Activated B cell treated with CpG ODN at 0.5 μM for 24 hours (primary cell): ENCODE measurements at regions not wholly inside any gene's neighbourhood (a gene's known extent, or its start where the extent isn't known, plus 50 kb on each side); places are given as distances from the start of the nearest gene placed in this dataset.

Source experiments
- ATAC-seq: fragments of 200-7000 bp; cut with Tn5 transposase; one replicate; pipeline ENCODE4 v1.10.0; 2021; ENCODE audit warnings: low read depth, mild to moderate bottlenecking, moderate library complexity
- CTCF ChIA-PET: fragments of 350-600 bp; sonication (Branson Sonifier 250); formaldehyde crosslinking; loops from one replicate; lab custom pipeline; 2021; ENCODE audit warnings: antibody characterized with exemption; lab: Charles Lee
- POLR2A ChIA-PET: fragments of 350-600 bp; sonication (Branson Sonifier 250); formaldehyde crosslinking; loops from one replicate; lab custom pipeline; 2021; ENCODE audit warnings: antibody characterized with exemption; lab: Charles Lee
- DNase-seq: peaks from one replicate; pipeline ENCODE4 v3.0.0; 2022
- H3K27ac Mint-ChIP-seq: one replicate; pipeline ENCODE4 v1.8.0; 2020; ENCODE audit warnings: mixed read lengths
- H3K27me3 Mint-ChIP-seq: one replicate; pipeline ENCODE4 v1.8.0; 2021; ENCODE audit warnings: mixed read lengths
- H3K36me3 Mint-ChIP-seq: one replicate; pipeline ENCODE4 v1.8.0; 2021; ENCODE audit warnings: low read depth, mixed read lengths
- H3K4me1 Mint-ChIP-seq: one replicate; pipeline ENCODE4 v1.8.0; 2021; ENCODE audit warnings: mixed read lengths
- H3K4me3 Mint-ChIP-seq: one replicate; pipeline ENCODE4 v1.8.0; 2020; ENCODE audit warnings: mild to moderate bottlenecking, mixed read lengths
- H3K9me3 Mint-ChIP-seq: one replicate; pipeline ENCODE4 v1.8.0; 2020; ENCODE audit warnings: mixed read lengths
- intact Hi-C: fragments of 100-400 bp; cut with micrococcal nuclease; formaldehyde crosslinking; loops from one replicate; pipeline ENCODE4 v1.15.1; 2024
- TF ChIP-seq, protein P1 (sequence below): fragments of 200-600 bp; IDR thresholded peaks from one replicate; pipeline ENCODE4 v1.8.0; 2022; ENCODE audit warnings: antibody characterized with exemption, mild to moderate bottlenecking

DNA sequence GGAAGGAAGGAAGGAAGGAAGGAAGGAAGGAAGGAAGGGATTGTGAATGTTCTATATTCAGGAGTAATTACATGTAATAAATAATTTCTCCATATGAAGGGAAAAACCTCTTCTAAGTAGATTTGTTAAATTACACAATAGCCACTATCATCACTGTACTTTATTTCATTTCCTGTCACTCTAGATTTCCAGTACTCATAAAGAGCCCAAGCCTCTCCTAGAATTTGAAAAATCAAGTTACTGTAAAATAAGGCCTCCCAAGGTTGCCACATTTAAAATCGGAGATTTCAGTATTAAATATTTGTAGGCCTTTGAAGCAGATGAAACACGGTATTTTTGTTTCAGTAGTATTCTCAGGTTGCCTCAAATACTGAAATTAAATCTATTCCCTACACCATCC lies 499.0 kb downstream of the CDH10 start:
- peaks cover 7% of the 10 kb centered on the region for H3K9me3 Mint-ChIP-seq
- intact Hi-C loops, result no loop called here
- H3K4me3 Mint-ChIP-seq, result no peak overlapping the region
- ChIA-PET POLR2A (no interaction called here), CTCF (no interaction called here)
- no peak overlapping the region for H3K27ac Mint-ChIP-seq
- no peaks in the 10 kb centered on the region for H3K36me3 Mint-ChIP-seq
- H3K4me1 Mint-ChIP-seq, result no peaks in the 10 kb centered on the region
- H3K27me3 Mint-ChIP-seq, result no peaks in the 10 kb centered on the region
- ATAC-seq, result no peak
- TF ChIP-seq, protein P1, sequence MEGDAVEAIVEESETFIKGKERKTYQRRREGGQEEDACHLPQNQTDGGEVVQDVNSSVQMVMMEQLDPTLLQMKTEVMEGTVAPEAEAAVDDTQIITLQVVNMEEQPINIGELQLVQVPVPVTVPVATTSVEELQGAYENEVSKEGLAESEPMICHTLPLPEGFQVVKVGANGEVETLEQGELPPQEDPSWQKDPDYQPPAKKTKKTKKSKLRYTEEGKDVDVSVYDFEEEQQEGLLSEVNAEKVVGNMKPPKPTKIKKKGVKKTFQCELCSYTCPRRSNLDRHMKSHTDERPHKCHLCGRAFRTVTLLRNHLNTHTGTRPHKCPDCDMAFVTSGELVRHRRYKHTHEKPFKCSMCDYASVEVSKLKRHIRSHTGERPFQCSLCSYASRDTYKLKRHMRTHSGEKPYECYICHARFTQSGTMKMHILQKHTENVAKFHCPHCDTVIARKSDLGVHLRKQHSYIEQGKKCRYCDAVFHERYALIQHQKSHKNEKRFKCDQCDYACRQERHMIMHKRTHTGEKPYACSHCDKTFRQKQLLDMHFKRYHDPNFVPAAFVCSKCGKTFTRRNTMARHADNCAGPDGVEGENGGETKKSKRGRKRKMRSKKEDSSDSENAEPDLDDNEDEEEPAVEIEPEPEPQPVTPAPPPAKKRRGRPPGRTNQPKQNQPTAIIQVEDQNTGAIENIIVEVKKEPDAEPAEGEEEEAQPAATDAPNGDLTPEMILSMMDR, result no peak
- DNase-seq, result no peak

DNA sequence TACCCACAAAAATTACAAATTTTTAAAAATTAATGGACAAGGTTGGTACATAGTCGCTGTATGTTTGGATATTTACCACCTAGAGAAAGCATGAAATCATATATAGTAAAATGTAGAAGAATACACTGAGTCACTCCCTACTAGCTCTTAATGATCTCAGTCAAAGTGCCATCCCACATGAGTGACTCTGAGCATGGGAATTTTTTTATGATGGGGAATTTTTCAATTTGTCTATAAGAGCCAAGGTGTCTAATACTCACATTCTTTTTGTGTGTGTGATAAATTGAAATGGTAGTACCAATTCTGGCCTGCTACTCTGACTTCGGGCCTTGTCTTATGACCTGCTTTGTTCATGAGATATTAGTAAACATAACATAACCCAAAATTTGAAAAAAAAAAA lies 483.2 kb downstream of the CDH10 start:
- POLR2A ChIA-PET, result no interaction called here
- ATAC-seq, result no peak
- intact Hi-C loops, result no loop called here

DNA sequence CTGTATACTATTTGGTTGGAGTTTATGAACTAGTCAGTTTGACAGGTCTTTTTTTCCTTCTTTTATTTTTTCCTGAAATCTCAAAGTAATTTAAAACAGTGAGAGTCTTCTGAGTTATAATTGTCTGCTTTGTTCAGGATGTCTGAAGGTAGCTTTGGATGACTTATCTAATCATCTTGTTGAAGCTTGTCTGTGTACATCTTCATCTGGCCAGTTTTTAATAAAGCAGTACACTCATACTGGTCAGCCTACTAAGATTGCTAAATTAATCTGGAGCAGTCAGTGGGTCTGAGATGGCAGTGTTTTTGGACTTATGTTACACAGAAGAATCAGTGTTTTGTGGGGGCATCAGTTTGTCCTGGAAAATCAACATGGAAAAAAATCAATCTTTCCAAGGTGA lies 482.4 kb downstream of the CDH10 start:
- ChIA-PET CTCF (no interaction called here), POLR2A (no interaction called here)
- peaks cover 6% of the 10 kb centered on the region for H3K9me3 Mint-ChIP-seq
- DNase-seq (no peak), ATAC-seq (no peak)
- H3K27me3 Mint-ChIP-seq, result no peaks in the 10 kb centered on the region
- no peak overlapping the region for H3K4me3 Mint-ChIP-seq
- no peak overlapping the region for H3K27ac Mint-ChIP-seq
- H3K4me1 Mint-ChIP-seq, result no peaks in the 10 kb centered on the region
- intact Hi-C loops, result no loop called here
- TF ChIP-seq, protein P1, result no peak
- no peaks in the 10 kb centered on the region for H3K36me3 Mint-ChIP-seq

More for the DNA sequence above, 483.2 kb downstream of the CDH10 start:
- TF ChIP-seq, protein P1, result no peak
- DNase-seq, result no peak
- H3K9me3 Mint-ChIP-seq, result peaks cover 6% of the 10 kb centered on the region
- no peak overlapping the region for H3K27ac Mint-ChIP-seq
- H3K4me3 Mint-ChIP-seq, result no peak overlapping the region
- CTCF ChIA-PET, result no interaction called here
- no peaks in the 10 kb centered on the region for H3K27me3 Mint-ChIP-seq
- no peaks in the 10 kb centered on the region for H3K36me3 Mint-ChIP-seq
- no peaks in the 10 kb centered on the region for H3K4me1 Mint-ChIP-seq

DNA sequence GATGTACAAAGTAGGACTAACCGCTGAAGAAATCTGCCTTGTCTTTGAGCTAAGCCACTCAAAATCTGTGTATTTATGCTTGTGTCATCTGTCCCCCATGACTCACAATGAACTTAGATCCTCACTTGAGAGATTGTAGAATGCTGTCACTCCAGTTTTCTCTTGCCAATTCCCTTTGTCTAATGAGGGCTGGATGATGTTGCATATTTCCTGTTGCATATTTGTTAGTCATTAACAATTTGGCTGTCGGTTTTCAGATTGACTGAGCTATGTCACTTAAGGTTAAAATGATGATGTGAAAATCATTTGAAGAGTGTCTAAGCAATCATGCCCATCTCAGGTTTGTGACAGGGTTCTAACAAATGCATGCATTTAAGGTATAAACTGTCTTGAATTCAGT lies 481.7 kb downstream of the CDH10 start:
- ChIA-PET CTCF (no interaction called here), POLR2A (no interaction called here)
- H3K9me3 Mint-ChIP-seq, result peaks cover 4% of the 10 kb centered on the region
- intact Hi-C loops, result no loop called here
- TF ChIP-seq, protein P1, result no peak
- no peaks in the 10 kb centered on the region for H3K27me3 Mint-ChIP-seq
- H3K4me1 Mint-ChIP-seq, result no peaks in the 10 kb centered on the region
- ATAC-seq, result no peak
- no peaks in the 10 kb centered on the region for H3K36me3 Mint-ChIP-seq
- no peak for DNase-seq
- H3K4me3 Mint-ChIP-seq, result no peak overlapping the region
- no peak overlapping the region for H3K27ac Mint-ChIP-seq

DNA sequence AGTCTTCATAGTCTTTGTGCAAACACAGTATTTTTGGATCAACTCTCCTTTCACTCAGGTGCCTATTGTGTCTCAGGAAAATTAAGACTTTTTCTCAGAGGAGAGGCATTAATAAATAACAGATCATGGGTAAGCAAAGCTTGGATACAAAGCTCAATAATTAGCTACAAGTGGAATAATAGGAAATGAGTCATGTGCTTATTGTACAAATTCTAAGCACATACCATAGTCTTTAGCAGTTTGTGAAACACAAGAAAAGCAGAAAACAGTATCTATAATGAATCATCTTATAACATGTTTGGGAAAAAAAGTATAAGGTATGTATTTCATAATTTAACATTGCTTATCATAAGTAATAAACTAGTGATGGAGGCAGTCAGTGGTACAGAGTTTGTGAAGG lies 477.0 kb downstream of the CDH10 start:
- Mint-ChIP-seq H3K4me3 (no peak overlapping the region), H3K27me3 (no peaks in the 10 kb centered on the region), H3K4me1 (no peaks in the 10 kb centered on the region), H3K36me3 (no peaks in the 10 kb centered on the region), H3K27ac (no peak overlapping the region), H3K9me3 (peaks cover 6% of the 10 kb centered on the region)
- intact Hi-C loops, result no loop called here
- POLR2A ChIA-PET, result no interaction called here
- ATAC-seq, result no peak
- CTCF ChIA-PET, result no interaction called here
- no peak for DNase-seq
- TF ChIP-seq, protein P1, result no peak
